DND-41 (cell line): ENCODE measurements at regions not wholly inside any gene's neighbourhood (a gene's known extent, or its start where the extent isn't known, plus 50 kb on each side); places are given as distances from the start of the nearest gene placed in this dataset.

Experiments
- ATAC-seq: fragments of 200-7000 bp; cut with Tn5 transposase; 3 replicates; pipeline ENCODE4 v1.9.1; 2021; ENCODE audit warnings: low read depth; ENCODE audit not compliant: insufficient read depth
- DNase-seq: peaks from one replicate; pipeline ENCODE4 v3.0.0-alpha.2; 2020
- H2AFZ ChIP-seq: 2 replicates; pipeline ENCODE4 v1.6.0; 2012; ENCODE audit warnings: low read depth, low read length
- H3K27ac ChIP-seq: 2 replicates; pipeline ENCODE4 v1.5.1; 2012; ENCODE audit warnings: low read length, inconsistent platforms
- H3K27me3 ChIP-seq: fragments of 200-600 bp; sonication (generic); 2 replicates; pipeline ENCODE4 v1.6.0; 2012; ENCODE audit warnings: low read length, mild to moderate bottlenecking, inconsistent platforms; ENCODE audit not compliant: insufficient read depth, poor library complexity
- H3K36me3 ChIP-seq: 2 replicates; pipeline ENCODE4 v1.5.1; 2012; ENCODE audit warnings: low read length, inconsistent platforms; ENCODE audit not compliant: insufficient read depth
- H3K4me1 ChIP-seq: 2 replicates; pipeline ENCODE4 v1.5.1; 2012; ENCODE audit warnings: mild to moderate bottlenecking, low read length; ENCODE audit not compliant: insufficient read depth
- H3K4me2 ChIP-seq: 2 replicates; pipeline ENCODE4 v1.6.0; 2012; ENCODE audit warnings: mild to moderate bottlenecking, moderate library complexity, low read length, inconsistent platforms; ENCODE audit not compliant: insufficient read depth
- H3K4me3 ChIP-seq, 2 experiments: fragments of 200-600 bp in 1 of 2; shearing (Covaris generic) in 1 of 2; 2 replicates each; pipeline ENCODE4 v1.5.1; 2012 to 2016; ENCODE audit warnings: inconsistent platforms in 2 of 2, low read length in 2 of 2, mild to moderate bottlenecking in 2 of 2, low read depth in 1 of 2, moderate library complexity in 1 of 2
- H3K79me2 ChIP-seq: 2 replicates; pipeline ENCODE4 v1.6.0; 2012; ENCODE audit warnings: low read length, inconsistent platforms; ENCODE audit not compliant: insufficient read depth
- H3K9ac ChIP-seq: 2 replicates; pipeline ENCODE4 v1.6.0; 2012; ENCODE audit warnings: low read depth, mild to moderate bottlenecking, inconsistent platforms, low read length, moderate library complexity
- H3K9me3 ChIP-seq: 2 replicates; pipeline ENCODE4 v1.5.1; 2012; ENCODE audit warnings: low read length, moderate library complexity, mild to moderate bottlenecking, inconsistent platforms; ENCODE audit not compliant: insufficient read depth, severe bottlenecking
- H4K20me1 ChIP-seq: 2 replicates; pipeline ENCODE4 v1.6.0; 2012; ENCODE audit warnings: low read length; ENCODE audit not compliant: insufficient read depth
- EZH2 ChIP-seq: IDR thresholded peaks from 3 replicates; pipeline ENCODE4 v1.6.1; 2012; ENCODE audit warnings: borderline replicate concordance, low read depth, mild to moderate bottlenecking, moderate library complexity, low read length, inconsistent platforms; ENCODE audit not compliant: severe bottlenecking
- TF ChIP-seq, protein P1 (sequence below): IDR thresholded peaks from 2 replicates; pipeline ENCODE4 v1.5.1; 2012; ENCODE audit warnings: borderline replicate concordance, low read length, moderate library complexity, mild to moderate bottlenecking; ENCODE audit not compliant: poor library complexity, severe bottlenecking; ENCODE audit errors: extremely low read depth

DNA sequence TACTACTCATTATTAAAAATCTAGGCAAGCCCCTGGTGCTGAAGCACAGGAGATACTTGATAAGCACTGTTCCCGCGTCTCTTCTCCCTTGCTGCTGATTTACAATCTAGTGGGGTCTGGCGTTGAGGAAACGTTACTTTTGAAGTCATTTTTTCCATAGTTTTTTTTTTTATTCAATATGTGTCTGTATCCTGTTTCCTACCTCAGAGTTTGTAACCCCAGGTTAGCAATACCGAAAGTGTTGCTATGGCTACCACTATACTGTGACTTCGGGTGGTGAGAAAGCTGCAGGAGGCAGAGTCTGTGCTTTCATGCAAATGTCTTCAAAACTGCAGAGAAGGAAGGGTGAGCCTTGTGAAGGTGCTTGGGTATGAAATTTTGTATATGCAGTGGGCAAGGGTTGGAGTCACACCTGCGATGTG lies 458.8 kb upstream of the GHITM start:
- no peaks in the 10 kb centered on the region for H3K79me2 ChIP-seq
- H4K20me1 ChIP-seq, result no peaks in the 10 kb centered on the region
- DNase-seq (no peak), ATAC-seq (no peak)
- H3K9ac ChIP-seq, result no peak overlapping the region
- H3K27me3 ChIP-seq, result peaks cover 3% of the 10 kb centered on the region
- no peak overlapping the region for H3K4me3 ChIP-seq
- no peak overlapping the region for H3K4me2 ChIP-seq
- no peaks in the 10 kb centered on the region for H3K9me3 ChIP-seq
- no peak overlapping the region for H2AFZ ChIP-seq
- no peak overlapping the region for H3K27ac ChIP-seq
- no peaks in the 10 kb centered on the region for H3K36me3 ChIP-seq
- TF ChIP-seq, protein P1, sequence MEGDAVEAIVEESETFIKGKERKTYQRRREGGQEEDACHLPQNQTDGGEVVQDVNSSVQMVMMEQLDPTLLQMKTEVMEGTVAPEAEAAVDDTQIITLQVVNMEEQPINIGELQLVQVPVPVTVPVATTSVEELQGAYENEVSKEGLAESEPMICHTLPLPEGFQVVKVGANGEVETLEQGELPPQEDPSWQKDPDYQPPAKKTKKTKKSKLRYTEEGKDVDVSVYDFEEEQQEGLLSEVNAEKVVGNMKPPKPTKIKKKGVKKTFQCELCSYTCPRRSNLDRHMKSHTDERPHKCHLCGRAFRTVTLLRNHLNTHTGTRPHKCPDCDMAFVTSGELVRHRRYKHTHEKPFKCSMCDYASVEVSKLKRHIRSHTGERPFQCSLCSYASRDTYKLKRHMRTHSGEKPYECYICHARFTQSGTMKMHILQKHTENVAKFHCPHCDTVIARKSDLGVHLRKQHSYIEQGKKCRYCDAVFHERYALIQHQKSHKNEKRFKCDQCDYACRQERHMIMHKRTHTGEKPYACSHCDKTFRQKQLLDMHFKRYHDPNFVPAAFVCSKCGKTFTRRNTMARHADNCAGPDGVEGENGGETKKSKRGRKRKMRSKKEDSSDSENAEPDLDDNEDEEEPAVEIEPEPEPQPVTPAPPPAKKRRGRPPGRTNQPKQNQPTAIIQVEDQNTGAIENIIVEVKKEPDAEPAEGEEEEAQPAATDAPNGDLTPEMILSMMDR, result no peak
- TF ChIP-seq EZH2, result no peak
- no peaks in the 10 kb centered on the region for H3K4me1 ChIP-seq

DNA sequence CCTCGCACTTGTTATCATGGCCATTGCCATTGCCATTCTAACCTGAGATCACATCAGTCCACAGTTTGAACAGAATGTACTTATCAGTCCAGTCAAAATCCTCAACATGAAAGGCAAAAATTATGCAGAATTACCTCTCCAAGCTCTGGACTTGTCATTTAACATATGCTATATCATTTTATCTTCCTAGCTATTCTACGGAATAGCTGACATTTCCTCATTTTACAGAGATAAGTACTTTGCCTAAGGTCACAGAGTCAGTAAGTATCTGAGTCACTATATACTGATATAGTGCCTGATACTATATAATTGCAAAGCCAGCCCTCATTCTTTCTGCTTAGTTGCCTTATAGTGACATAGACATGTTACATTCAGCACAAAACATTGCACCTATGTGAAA lies 456.9 kb upstream of the GHITM start:
- DNase-seq (no peak), ATAC-seq (no peak)
- H3K79me2 ChIP-seq, result no peaks in the 10 kb centered on the region
- H4K20me1 ChIP-seq, result no peaks in the 10 kb centered on the region
- peaks cover 3% of the 10 kb centered on the region for H3K27me3 ChIP-seq
- no peak overlapping the region for H2AFZ ChIP-seq
- no peak overlapping the region for H3K4me3 ChIP-seq
- H3K9me3 ChIP-seq, result no peaks in the 10 kb centered on the region
- H3K4me2 ChIP-seq, result no peak overlapping the region
- H3K27ac ChIP-seq, result no peak overlapping the region
- H3K4me1 ChIP-seq, result no peaks in the 10 kb centered on the region
- TF ChIP-seq, protein P1, result no peak
- no peak for TF ChIP-seq EZH2
- H3K36me3 ChIP-seq, result no peaks in the 10 kb centered on the region
- H3K9ac ChIP-seq, result no peak overlapping the region

DNA sequence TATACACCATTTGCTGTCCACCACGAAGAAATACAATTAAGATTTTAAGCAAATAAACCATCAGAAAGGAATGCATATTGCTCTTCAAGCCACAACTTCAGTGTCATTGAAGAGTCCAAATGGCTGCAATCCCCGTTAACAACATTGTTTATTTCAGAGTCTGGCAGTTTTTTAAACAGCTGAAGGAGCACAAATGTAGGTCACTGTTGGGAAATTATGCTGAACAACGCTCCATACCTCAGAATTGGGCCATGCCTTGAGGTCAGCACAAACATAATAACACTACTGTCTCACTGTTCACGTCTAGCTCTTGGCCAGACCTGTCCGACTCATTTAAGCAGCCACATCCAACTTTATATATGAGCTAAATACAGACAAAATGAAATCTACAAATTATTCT lies 453.9 kb upstream of the GHITM start:
- H2AFZ ChIP-seq, result no peak overlapping the region
- no peak overlapping the region for H3K4me3 ChIP-seq
- peaks cover 3% of the 10 kb centered on the region for H3K27me3 ChIP-seq
- no peaks in the 10 kb centered on the region for H3K4me1 ChIP-seq
- no peak for ATAC-seq
- no peaks in the 10 kb centered on the region for H4K20me1 ChIP-seq
- no peaks in the 10 kb centered on the region for H3K79me2 ChIP-seq
- no peaks in the 10 kb centered on the region for H3K9me3 ChIP-seq
- DNase-seq, result no peak
- no peak overlapping the region for H3K27ac ChIP-seq
- no peak overlapping the region for H3K4me2 ChIP-seq
- H3K9ac ChIP-seq, result no peak overlapping the region
- H3K36me3 ChIP-seq, result no peaks in the 10 kb centered on the region
- no peak for TF ChIP-seq EZH2
- TF ChIP-seq, protein P1, result no peak

DNA sequence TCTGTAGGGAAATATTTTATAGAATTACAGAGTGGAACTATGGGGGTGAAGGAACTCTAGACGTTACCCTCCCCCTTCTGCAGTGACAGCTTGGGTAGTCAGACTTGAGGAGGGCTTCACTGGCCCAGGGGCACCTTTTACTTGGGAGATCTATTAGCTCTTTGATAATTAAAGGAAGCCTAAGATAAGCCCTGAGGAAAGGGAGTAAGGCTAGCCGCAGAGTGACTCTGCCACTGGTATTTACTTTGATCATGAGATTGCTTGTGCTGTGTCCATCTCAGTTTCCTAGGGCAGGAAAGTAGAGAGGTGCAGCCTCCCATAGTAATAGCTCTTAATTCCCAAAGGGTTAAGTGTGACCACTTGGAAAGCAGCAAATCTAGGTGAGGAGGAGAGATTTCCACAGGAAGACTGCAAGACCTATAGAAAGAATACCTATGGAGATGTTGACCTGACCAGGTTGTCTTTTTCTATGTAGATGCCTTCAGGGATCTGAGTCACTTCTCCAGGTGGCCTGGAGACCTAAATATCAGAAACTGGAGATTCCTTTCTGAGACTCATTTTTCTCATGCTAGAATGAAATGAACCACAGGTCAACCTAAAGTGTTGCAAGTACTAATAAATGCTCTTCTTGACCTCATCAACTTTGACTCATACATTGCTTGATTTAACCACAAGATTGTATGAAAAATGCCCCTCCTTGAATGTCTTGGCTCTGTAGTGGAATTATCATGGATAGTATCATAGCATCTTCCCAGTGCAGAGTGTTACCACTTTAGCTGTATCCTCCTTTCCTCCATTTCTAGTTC lies 447.3 kb upstream of the GHITM start:
- Histone ChIP-seq H3K79me2 (no peaks in the 10 kb centered on the region), H3K4me3 (no peak overlapping the region), H3K27ac (no peak overlapping the region), H3K27me3 (no peaks in the 10 kb centered on the region), H3K36me3 (no peaks in the 10 kb centered on the region), H3K4me1 (no peaks in the 10 kb centered on the region), H2AFZ (no peak overlapping the region), H3K9ac (no peak overlapping the region), H4K20me1 (no peaks in the 10 kb centered on the region), H3K9me3 (no peaks in the 10 kb centered on the region), H3K4me2 (no peak overlapping the region)
- DNase-seq (no peak), ATAC-seq (no peak)
- TF ChIP-seq, protein P1, result no peak
- TF ChIP-seq EZH2, result no peak
